Nephron progenitor cell (in vitro differentiated cells): ENCODE measurements at regions not wholly inside any gene's neighbourhood (a gene's known extent, or its start where the extent isn't known, plus 50 kb on each side); places are given as distances from the start of the nearest gene placed in this dataset.

ENCODE experiments used
- DNase-seq: peaks from one replicate; pipeline ENCODE4 v3.0.0; 2021
- H3K27ac Mint-ChIP-seq: 2 replicates; pipeline ENCODE4 v1.8.0; 2021; ENCODE audit warnings: mild to moderate bottlenecking, moderate library complexity, mixed read lengths
- H3K27me3 Mint-ChIP-seq: 2 replicates; pipeline ENCODE4 v1.8.0; 2021; ENCODE audit warnings: mild to moderate bottlenecking, low read depth, mixed read lengths; ENCODE audit not compliant: poor library complexity
- H3K36me3 Mint-ChIP-seq: 2 replicates; pipeline ENCODE4 v1.8.0; 2021; ENCODE audit warnings: low read depth, mixed read lengths
- H3K4me1 Mint-ChIP-seq: 2 replicates; pipeline ENCODE4 v1.8.0; 2021; ENCODE audit warnings: mixed read lengths
- H3K4me3 Mint-ChIP-seq: 2 replicates; pipeline ENCODE4 v1.8.0; 2021; ENCODE audit warnings: mild to moderate bottlenecking, moderate library complexity, mixed read lengths
- H3K9me3 Mint-ChIP-seq: 2 replicates; pipeline ENCODE4 v1.8.0; 2021; ENCODE audit warnings: mild to moderate bottlenecking, moderate library complexity, mixed read lengths
- TF ChIP-seq, protein P1 (sequence below): fragments of 200-600 bp; sonication (generic); IDR thresholded peaks from 2 replicates; pipeline ENCODE4 v1.5.0; 2021; ENCODE audit warnings: antibody characterized with exemption

DNA sequence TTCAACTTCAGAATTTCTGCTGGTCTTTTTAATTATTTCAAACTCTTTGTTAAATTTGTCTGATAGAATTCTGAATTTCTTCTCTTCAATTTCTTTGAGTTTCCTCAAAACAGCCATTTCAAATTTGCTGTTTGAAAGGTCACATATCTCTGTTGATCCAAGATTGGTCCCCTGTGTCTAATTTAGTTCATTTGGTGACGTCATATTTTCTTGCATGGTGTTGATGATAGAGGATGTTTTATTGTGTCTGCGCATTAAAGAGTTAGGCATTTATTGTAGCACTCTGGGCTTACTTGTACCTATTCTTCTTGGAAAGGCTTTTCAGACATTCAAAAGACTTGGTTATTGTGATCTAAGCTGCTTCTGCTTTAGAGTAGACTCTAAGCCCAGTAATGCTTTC lies 698.4 kb upstream of the LRRTM1 start:
- Mint-ChIP-seq H3K36me3 (no peaks in the 10 kb centered on the region), H3K4me1 (no peaks in the 10 kb centered on the region), H3K4me3 (no peak overlapping the region), H3K9me3 (peaks cover 33% of the 10 kb centered on the region), H3K27ac (no peak overlapping the region), H3K27me3 (no peaks in the 10 kb centered on the region)
- no peak for DNase-seq
- TF ChIP-seq, protein P1, sequence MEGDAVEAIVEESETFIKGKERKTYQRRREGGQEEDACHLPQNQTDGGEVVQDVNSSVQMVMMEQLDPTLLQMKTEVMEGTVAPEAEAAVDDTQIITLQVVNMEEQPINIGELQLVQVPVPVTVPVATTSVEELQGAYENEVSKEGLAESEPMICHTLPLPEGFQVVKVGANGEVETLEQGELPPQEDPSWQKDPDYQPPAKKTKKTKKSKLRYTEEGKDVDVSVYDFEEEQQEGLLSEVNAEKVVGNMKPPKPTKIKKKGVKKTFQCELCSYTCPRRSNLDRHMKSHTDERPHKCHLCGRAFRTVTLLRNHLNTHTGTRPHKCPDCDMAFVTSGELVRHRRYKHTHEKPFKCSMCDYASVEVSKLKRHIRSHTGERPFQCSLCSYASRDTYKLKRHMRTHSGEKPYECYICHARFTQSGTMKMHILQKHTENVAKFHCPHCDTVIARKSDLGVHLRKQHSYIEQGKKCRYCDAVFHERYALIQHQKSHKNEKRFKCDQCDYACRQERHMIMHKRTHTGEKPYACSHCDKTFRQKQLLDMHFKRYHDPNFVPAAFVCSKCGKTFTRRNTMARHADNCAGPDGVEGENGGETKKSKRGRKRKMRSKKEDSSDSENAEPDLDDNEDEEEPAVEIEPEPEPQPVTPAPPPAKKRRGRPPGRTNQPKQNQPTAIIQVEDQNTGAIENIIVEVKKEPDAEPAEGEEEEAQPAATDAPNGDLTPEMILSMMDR, result no peak

DNA sequence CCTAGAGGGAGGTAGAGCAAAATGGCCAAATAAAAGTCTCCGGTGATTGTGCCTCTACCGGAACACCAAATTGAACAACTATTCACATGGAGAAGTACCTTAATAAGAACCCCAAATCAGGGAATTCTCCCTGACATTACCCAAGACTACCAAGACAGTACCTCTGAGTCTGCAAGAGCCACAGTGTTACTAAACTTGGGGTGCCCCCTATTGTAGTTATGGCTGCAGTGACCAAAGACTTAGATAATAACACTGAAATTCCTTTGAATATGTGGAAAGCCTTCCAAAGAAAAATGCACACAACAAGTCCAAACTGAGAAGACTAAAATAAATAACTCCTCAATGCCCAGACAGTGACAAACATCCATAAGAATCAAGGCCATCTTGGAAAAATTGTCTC lies 682.9 kb upstream of the LRRTM1 start:
- TF ChIP-seq, protein P1, result no peak
- no peaks in the 10 kb centered on the region for H3K4me1 Mint-ChIP-seq
- H3K27ac Mint-ChIP-seq, result no peak overlapping the region
- H3K27me3 Mint-ChIP-seq, result no peaks in the 10 kb centered on the region
- no peak overlapping the region for H3K4me3 Mint-ChIP-seq
- no peak for DNase-seq
- H3K9me3 Mint-ChIP-seq, result peaks cover 14% of the 10 kb centered on the region
- H3K36me3 Mint-ChIP-seq, result no peaks in the 10 kb centered on the region

DNA sequence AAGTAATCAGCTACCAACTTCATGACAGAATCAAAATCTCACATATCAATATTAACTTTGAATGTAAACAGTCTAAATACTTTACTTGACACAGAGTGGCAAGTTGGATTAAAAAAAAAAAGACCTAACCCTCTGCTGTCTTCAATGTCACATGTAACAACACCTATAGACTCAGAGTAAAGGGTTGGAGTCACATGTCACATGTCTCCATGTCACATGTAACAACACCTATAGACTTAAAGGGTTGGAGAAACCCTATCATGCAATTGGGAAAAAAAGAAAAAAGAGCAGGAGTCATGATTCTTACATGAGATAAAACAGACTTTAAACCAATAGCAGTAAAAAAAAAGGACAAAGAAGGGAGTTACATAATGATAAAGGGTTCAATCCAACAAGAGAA lies 665.3 kb upstream of the LRRTM1 start:
- Mint-ChIP-seq H3K9me3 (peaks cover 33% of the 10 kb centered on the region), H3K4me3 (no peak overlapping the region), H3K36me3 (no peaks in the 10 kb centered on the region), H3K4me1 (no peaks in the 10 kb centered on the region), H3K27ac (no peak overlapping the region), H3K27me3 (peaks cover 3% of the 10 kb centered on the region)
- DNase-seq, result no peak
- TF ChIP-seq, protein P1, result no peak

DNA sequence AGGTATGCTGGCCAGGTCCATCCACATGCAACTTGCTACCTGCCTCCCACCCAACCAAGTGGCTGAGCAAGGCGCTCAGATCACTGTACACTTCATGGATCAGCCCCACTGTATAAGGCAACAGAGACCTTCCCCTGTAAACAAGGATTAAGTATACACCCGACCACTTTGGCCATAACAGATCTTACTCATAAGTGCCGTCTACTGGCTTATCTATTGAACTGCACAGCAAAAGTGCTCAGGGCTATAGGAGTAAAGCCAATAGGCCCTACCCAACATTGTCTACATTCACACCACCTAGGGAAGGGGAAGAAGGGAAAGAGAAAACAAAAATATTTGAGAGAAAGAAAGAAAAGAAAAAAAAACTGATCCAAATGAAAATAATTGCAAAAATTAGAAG lies 663.9 kb upstream of the LRRTM1 start:
- no peak for DNase-seq
- no peaks in the 10 kb centered on the region for H3K36me3 Mint-ChIP-seq
- no peak overlapping the region for H3K27ac Mint-ChIP-seq
- H3K27me3 Mint-ChIP-seq, result peaks cover 3% of the 10 kb centered on the region
- no peaks in the 10 kb centered on the region for H3K4me1 Mint-ChIP-seq
- TF ChIP-seq, protein P1, result no peak
- peaks cover 35% of the 10 kb centered on the region for H3K9me3 Mint-ChIP-seq
- H3K4me3 Mint-ChIP-seq, result no peak overlapping the region

DNA sequence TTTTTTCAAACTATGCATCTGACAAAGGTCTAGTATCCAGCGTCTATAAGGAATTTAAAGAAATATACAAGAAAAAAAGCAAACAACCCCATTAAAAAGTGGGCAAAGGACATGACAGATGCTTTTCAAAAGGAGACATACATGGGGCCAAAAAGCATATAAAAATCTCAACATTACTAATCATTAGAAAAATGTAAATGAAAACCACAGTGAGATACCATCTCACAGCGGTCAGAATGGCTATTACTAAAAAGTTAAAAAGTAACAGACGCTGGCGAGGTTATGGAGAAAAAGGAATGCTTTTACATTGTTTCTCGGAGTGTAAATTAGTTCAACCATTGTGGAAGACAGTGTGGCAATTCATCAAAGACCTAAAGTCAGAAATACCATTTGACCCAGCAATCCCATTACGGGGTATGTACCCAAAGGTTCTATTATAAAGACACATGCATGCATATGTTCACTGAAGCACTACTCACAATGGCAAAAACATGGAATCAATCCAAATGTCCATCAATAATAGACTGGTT lies 643.1 kb upstream of the LRRTM1 start:
- TF ChIP-seq, protein P1, result no peak
- no peak overlapping the region for H3K27ac Mint-ChIP-seq
- no peaks in the 10 kb centered on the region for H3K27me3 Mint-ChIP-seq
- H3K36me3 Mint-ChIP-seq, result no peaks in the 10 kb centered on the region
- DNase-seq, result no peak
- H3K4me1 Mint-ChIP-seq, result no peaks in the 10 kb centered on the region
- no peaks in the 10 kb centered on the region for H3K9me3 Mint-ChIP-seq
- no peak overlapping the region for H3K4me3 Mint-ChIP-seq

DNA sequence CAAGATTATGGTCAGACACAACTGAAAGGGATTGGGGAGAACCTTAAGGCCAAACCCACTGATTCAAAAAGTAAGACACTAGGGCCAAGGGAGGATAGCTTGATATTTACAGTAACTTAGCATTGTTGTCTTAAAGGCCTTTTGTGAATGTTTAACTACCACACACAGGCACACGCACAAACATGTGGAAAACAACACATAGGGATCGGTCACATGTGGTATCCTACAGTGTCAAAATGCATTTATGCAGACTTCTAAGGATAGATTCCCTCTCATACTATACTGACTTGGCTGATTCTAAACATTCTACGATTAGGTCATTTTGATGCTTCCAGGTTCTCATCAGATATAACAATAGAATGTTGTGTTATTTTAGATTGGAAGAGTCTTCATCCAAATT lies 638.9 kb upstream of the LRRTM1 start:
- H3K27ac Mint-ChIP-seq, result no peak overlapping the region
- H3K36me3 Mint-ChIP-seq, result no peaks in the 10 kb centered on the region
- TF ChIP-seq, protein P1, result no peak
- no peaks in the 10 kb centered on the region for H3K4me1 Mint-ChIP-seq
- H3K9me3 Mint-ChIP-seq, result no peaks in the 10 kb centered on the region
- H3K27me3 Mint-ChIP-seq, result no peaks in the 10 kb centered on the region
- DNase-seq, result no peak
- H3K4me3 Mint-ChIP-seq, result no peak overlapping the region
